ENCODE measurements at regions not wholly inside any gene's neighbourhood (a gene's known extent, or its start where the extent isn't known, plus 50 kb on each side); places are given as distances from the start of the nearest gene placed in this dataset.

GRCh38 chr2:209340522-209340921 lies 83.3 kb upstream of the MAP2 start (continued):
- TF ChIP-seq REST (IDR thresholded peaks at IDR 0.05; ENCODE audit: low read depth, low read length) (no peak), YY1 (IDR thresholded peaks at IDR 0.05; ENCODE audit: low read depth) (no peak), CHD2 (IDR thresholded peaks at IDR 0.05; ENCODE audit: low read length, partially characterized antibody) (no peak), GATA2 (CRISPR knock-in tag; IDR thresholded peaks at IDR 0.05) (no peak), MAX (IDR thresholded peaks at IDR 0.05; ENCODE audit: low read depth) (no peak), TCF12 (IDR thresholded peaks at IDR 0.05) (no peak), EP300 (IDR thresholded peaks at IDR 0.05; ENCODE audit: borderline replicate concordance in 1 of 2, low read depth in 1 of 2, low read length in 1 of 2) (no peak)
- TF ChIP-seq, protein P1, sequence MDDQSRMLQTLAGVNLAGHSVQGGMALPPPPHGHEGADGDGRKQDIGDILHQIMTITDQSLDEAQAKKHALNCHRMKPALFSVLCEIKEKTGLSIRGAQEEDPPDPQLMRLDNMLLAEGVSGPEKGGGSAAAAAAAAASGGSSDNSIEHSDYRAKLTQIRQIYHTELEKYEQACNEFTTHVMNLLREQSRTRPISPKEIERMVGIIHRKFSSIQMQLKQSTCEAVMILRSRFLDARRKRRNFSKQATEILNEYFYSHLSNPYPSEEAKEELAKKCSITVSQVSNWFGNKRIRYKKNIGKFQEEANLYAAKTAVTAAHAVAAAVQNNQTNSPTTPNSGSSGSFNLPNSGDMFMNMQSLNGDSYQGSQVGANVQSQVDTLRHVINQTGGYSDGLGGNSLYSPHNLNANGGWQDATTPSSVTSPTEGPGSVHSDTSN (IDR thresholded peaks at IDR 0.05) = no peak
- TF ChIP-seq, protein P2, sequence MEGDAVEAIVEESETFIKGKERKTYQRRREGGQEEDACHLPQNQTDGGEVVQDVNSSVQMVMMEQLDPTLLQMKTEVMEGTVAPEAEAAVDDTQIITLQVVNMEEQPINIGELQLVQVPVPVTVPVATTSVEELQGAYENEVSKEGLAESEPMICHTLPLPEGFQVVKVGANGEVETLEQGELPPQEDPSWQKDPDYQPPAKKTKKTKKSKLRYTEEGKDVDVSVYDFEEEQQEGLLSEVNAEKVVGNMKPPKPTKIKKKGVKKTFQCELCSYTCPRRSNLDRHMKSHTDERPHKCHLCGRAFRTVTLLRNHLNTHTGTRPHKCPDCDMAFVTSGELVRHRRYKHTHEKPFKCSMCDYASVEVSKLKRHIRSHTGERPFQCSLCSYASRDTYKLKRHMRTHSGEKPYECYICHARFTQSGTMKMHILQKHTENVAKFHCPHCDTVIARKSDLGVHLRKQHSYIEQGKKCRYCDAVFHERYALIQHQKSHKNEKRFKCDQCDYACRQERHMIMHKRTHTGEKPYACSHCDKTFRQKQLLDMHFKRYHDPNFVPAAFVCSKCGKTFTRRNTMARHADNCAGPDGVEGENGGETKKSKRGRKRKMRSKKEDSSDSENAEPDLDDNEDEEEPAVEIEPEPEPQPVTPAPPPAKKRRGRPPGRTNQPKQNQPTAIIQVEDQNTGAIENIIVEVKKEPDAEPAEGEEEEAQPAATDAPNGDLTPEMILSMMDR (IDR thresholded peaks at IDR 0.05) = no peak

- Histone ChIP-seq H3K27ac (ENCODE audit: low read depth in 2 of 2, low read length in 1 of 2) (no peak overlapping the region), H3K9me2 (peaks cover 2% of the 10 kb centered on the region; the same call in 1 of the 2 replicates), H3F3A (replicated peaks; ENCODE audit: insufficient read depth) (no peaks in the 10 kb centered on the region), H3K9ac (no peak overlapping the region), H3K9me3 (no peaks in the 10 kb centered on the region), H3K79me2 (ENCODE audit: insufficient read depth) (no peaks in the 10 kb centered on the region), H2AFZ (ENCODE audit: low read depth) (no peak overlapping the region), H3K4me1 (ENCODE audit: control insufficient read depth in 1 of 2, insufficient read depth in 2 of 2, low read depth in 1 of 2, low read length in 1 of 2) (no peaks in the 10 kb centered on the region; a peak in 2 of 4 replicates), H3K36me3 (replicated peaks in 1 of 2; ENCODE audit: control insufficient read depth in 1 of 2, insufficient read depth in 2 of 2, low read length in 1 of 2) (no peaks in the 10 kb centered on the region), H3K4me2 (no peak overlapping the region), H3K27me3 (ENCODE audit: insufficient read depth) (no peaks in the 10 kb centered on the region), H3K4me3 (ENCODE audit: low read depth in 2 of 2, low read length in 1 of 2) (no peak overlapping the region), H4K20me1 (ENCODE audit: insufficient read depth) (no peaks in the 10 kb centered on the region)
- 68% methylated on average over 3 of the region's 3 CpGs for WGBS (ENCODE audit: low lambda C conversion rate)
- ChIA-PET POLR2A (no interaction called here), CTCF (interaction anchor here (0.7 to 6.5 kb wide), 5 partner anchors 10 to 211 kb away, joined by 3 to 58 read pairs (median 6); partner anchors contain the start of gene MAP2)
- no peak for DNase-seq
- TF ChIP-seq JUND (IDR thresholded peaks at IDR 0.05) (no peak), RFX5 (IDR thresholded peaks at IDR 0.05; ENCODE audit: low read length) (no peak), TAF1 (IDR thresholded peaks at IDR 0.05; ENCODE audit: borderline replicate concordance, low read depth, low read length) (no peak), NRF1 (IDR thresholded peaks at IDR 0.05; ENCODE audit: low read depth, low read length) (no peak), RXRA (IDR thresholded peaks at IDR 0.05; ENCODE audit: borderline replicate concordance, low read depth) (no peak), GABPA (IDR thresholded peaks at IDR 0.05; ENCODE audit: low read depth) (no peak), SMC3 (IDR thresholded peaks at IDR 0.05; ENCODE audit: low read depth, low read length) (no peak), NFIC (IDR thresholded peaks at IDR 0.05; ENCODE audit: borderline replicate concordance) (no peak), ELF1 (IDR thresholded peaks at IDR 0.05) (no peak), FOXJ3 (CRISPR knock-in tag; IDR thresholded peaks at IDR 0.05) (no peak), EP300 (IDR thresholded peaks at IDR 0.05; ENCODE audit: borderline replicate concordance in 1 of 2, low read depth in 1 of 2, low read length in 1 of 2) (no peak), CHD2 (IDR thresholded peaks at IDR 0.05; ENCODE audit: low read length, partially characterized antibody) (no peak), YY1 (IDR thresholded peaks at IDR 0.05; ENCODE audit: low read depth) (no peak)
- TF ChIP-seq, protein P1 (IDR thresholded peaks at IDR 0.05) = no peak
- TF ChIP-seq, protein P3, sequence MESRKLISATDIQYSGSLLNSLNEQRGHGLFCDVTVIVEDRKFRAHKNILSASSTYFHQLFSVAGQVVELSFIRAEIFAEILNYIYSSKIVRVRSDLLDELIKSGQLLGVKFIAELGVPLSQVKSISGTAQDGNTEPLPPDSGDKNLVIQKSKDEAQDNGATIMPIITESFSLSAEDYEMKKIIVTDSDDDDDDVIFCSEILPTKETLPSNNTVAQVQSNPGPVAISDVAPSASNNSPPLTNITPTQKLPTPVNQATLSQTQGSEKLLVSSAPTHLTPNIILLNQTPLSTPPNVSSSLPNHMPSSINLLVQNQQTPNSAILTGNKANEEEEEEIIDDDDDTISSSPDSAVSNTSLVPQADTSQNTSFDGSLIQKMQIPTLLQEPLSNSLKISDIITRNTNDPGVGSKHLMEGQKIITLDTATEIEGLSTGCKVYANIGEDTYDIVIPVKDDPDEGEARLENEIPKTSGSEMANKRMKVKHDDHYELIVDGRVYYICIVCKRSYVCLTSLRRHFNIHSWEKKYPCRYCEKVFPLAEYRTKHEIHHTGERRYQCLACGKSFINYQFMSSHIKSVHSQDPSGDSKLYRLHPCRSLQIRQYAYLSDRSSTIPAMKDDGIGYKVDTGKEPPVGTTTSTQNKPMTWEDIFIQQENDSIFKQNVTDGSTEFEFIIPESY (IDR thresholded peaks at IDR 0.05; ENCODE audit: borderline replicate concordance, low read depth) = no peak
- TF ChIP-seq, protein P4, sequence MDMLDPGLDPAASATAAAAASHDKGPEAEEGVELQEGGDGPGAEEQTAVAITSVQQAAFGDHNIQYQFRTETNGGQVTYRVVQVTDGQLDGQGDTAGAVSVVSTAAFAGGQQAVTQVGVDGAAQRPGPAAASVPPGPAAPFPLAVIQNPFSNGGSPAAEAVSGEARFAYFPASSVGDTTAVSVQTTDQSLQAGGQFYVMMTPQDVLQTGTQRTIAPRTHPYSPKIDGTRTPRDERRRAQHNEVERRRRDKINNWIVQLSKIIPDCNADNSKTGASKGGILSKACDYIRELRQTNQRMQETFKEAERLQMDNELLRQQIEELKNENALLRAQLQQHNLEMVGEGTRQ (IDR thresholded peaks at IDR 0.05; ENCODE audit: borderline replicate concordance, low read depth, low read length) = no peak
These were observed 79.5 kb upstream of the MAP2 start for GRCh38 chr2:209344349-209344748.

All from SK-N-SH (cell line).